ENCODE measurements at regions not wholly inside any gene's neighbourhood (a gene's known extent, or its start where the extent isn't known, plus 50 kb on each side); places are given as distances from the start of the nearest gene placed in this dataset.
"Not testable (repeated sequence)": the region's sequence is repeated elsewhere in the genome, so short reads cannot be mapped to it uniquely, and the experiment has no call there.

- H3K4me3 ChIP-seq (ENCODE audit: low read depth, low read length), result no peak overlapping the region
- no peak for DNase-seq (ENCODE audit: low read depth)
- TF ChIP-seq CTCF (IDR thresholded peaks at IDR 0.05; ENCODE audit: insufficient read depth, low read length), result no peak
Measured at GRCh38 chr10:31677195-31678138, 251.2 kb downstream of the ARHGAP12 start.

- no peak overlapping the region for H3K4me3 ChIP-seq (ENCODE audit: low read depth, low read length)
- TF ChIP-seq CTCF (IDR thresholded peaks at IDR 0.05; ENCODE audit: insufficient read depth, low read length), result no peak
- no peak for DNase-seq (ENCODE audit: low read depth)
Measured at GRCh38 chr10:31675726-31676125, 252.9 kb downstream of the ARHGAP12 start.

DNA sequence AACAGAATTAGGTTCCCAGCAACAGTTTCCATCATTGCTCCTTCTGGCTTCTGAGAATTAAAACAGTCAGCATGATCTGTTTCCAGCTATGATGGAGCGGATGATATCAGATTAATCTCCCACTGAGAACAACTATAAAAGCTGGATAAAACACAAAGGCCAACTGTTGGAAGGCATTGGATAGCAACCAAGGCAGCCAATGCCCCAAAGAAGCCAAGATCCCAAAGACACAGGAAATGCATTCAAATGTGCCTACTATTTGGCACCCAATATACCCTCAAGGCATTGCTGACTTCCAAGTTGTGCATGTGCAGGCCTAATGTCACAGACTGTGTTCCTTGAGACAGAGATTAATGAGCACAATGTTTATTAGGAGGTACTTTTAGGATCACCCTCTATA is 259.3 kb downstream of the ARHGAP12 start:
- no peak for TF ChIP-seq CTCF (IDR thresholded peaks at IDR 0.05; ENCODE audit: insufficient read depth, low read length)
- H3K4me3 ChIP-seq (ENCODE audit: low read depth, low read length), result no peak overlapping the region
- DNase-seq (ENCODE audit: low read depth), result no peak

DNA sequence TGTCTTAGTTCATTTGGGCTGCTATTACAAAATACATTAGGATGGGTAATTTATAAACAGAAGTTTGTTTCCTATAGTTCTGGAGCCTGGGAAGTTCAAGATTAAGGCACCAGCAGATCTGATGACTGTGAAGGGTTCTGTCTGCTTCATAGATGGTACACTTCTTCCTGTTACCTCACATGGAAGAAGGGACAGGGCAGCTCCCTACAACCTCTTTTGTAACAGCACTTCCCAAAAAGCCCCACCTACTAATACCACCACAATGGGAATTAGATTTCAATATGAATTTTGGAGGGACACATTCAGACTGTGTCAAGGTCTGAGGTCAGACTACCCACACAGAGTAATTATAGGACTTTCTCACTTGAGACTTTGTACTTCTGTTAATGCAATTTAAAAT is 260.3 kb downstream of the ARHGAP12 start:
- DNase-seq (ENCODE audit: low read depth), result no peak
- TF ChIP-seq CTCF (IDR thresholded peaks at IDR 0.05; ENCODE audit: insufficient read depth, low read length), result no peak
- H3K4me3 ChIP-seq (ENCODE audit: low read depth, low read length), result no peak overlapping the region

- not testable (repeated sequence) for DNase-seq (ENCODE audit: low read depth); H3K4me3 ChIP-seq (ENCODE audit: low read depth, low read length)
Measured at GRCh38 chr10:31665764-31666279, 262.8 kb downstream of the ARHGAP12 start.

DNA sequence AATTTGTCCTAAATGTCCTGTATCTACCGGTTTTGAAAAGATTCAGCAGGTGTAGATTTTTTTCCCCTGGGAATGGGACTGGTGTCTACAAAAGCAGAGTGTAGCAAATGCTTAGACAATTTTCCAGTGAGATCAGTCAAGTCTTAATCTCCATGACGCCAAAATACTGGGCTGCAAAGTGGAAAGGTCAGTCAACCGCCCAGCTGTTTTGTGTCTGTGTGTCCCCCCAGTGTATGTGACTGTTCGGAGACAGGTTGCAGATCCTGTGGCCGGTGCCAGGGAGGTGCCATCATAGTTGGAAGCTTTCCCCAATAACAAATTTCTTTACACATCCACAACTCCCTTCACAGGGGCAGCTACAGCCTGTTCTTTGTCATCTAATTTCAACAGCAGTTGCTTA is 263.8 kb downstream of the ARHGAP12 start:
- H3K4me3 ChIP-seq (ENCODE audit: low read depth, low read length), result no peak overlapping the region
- no peak for DNase-seq (ENCODE audit: low read depth)
- TF ChIP-seq CTCF (IDR thresholded peaks at IDR 0.05; ENCODE audit: insufficient read depth, low read length), result no peak

DNA sequence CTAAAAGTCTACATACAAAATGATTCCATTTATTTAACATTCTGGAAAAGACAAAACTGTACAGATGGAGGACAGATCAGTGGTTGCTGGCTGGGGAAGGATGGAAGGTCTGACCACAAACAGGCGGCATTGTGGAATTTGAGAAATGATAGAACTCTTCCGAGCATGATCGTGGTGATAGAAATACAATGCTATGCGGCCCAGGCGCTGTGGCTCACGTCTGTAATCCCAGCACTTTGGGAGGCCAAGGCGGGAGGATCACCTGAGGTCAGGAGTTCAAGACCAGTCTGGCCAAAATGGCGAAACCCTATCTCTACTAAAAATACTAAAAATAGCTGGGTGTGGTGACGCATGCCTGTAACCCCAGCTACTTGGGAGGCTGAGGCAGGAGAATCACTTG is 264.6 kb downstream of the ARHGAP12 start:
- not testable (repeated sequence) for H3K4me3 ChIP-seq (ENCODE audit: low read depth, low read length); DNase-seq (ENCODE audit: low read depth)

DNA sequence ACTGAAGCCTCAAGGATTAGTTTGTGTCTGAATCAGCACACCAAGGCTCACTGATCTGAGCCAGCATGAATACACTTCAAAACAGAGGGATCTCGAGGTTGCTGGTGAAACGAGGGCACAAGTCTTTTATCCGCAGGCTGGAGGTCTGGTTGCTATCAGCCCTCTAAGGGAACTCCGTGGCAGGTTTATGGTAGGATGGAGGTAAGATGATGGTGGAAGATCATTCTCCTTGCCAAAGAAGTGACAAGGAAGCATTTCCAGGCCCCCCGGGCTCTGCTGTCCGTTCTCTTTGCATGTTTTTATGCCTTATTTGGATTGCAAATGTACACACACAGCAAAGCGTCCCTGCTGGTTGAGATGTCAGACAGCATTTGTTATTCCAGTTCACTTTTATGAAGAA is 268.3 kb downstream of the ARHGAP12 start:
- no peak for TF ChIP-seq CTCF (IDR thresholded peaks at IDR 0.05; ENCODE audit: insufficient read depth, low read length)
- no peak overlapping the region for H3K4me3 ChIP-seq (ENCODE audit: low read depth, low read length)
- no peak for DNase-seq (ENCODE audit: low read depth)
